GM21737 (cell line): ENCODE measurements at regions not wholly inside any gene's neighbourhood (a gene's known extent, or its start where the extent isn't known, plus 50 kb on each side); places are given as distances from the start of the nearest gene placed in this dataset.
"Not testable (repeated sequence)": the region's sequence is repeated elsewhere in the genome, so short reads cannot be mapped to it uniquely, and the experiment has no call there.

Experiments used
- ATAC-seq: cut with Tn5 transposase; IDR thresholded peaks from one replicate; pipeline ENCODE4 v1.9.1; 2021; ENCODE audit warnings: mild to moderate bottlenecking, moderate library complexity; ENCODE audit not compliant: unreplicated experiment

DNA sequence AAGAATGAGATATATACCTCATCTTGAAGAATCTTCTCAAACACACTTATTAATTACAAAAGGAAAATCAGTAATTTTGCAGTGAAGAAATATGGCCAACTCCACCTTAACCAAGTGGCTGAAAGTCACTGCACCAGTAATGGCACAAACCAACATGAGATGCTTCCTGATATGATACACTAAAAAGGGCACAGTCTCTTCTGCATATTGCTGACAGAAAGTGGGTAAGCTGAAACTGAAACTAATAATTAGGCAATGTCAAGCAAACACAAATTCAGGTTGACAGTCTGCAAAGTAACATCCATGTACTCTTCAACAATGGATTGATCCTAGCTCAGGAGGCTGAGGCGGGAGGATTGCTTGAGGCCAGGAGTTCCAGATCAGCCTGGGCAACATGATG is 56.1 kb downstream of the ZNF22 start:
- ATAC-seq, result not testable (repeated sequence)

DNA sequence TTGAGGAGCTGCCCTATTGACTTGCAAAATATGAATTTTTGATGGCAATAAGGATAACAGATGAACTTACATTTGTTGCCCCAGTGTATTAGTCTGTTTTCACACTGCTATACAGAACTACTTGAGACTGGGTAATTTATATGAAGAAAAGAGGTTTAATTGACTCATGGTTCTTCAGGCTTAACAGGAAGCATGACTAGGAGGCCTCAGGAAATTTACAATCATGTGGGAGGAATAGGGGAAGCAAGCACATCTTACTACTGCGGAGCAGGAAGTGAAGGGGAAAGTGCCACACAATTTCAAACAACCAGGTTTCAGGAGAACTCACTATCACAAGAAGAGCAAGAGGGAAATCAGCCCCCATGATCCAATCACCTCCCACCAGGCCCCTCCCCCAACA is 57.9 kb downstream of the ZNF22 start:
- ATAC-seq, result no peak

DNA sequence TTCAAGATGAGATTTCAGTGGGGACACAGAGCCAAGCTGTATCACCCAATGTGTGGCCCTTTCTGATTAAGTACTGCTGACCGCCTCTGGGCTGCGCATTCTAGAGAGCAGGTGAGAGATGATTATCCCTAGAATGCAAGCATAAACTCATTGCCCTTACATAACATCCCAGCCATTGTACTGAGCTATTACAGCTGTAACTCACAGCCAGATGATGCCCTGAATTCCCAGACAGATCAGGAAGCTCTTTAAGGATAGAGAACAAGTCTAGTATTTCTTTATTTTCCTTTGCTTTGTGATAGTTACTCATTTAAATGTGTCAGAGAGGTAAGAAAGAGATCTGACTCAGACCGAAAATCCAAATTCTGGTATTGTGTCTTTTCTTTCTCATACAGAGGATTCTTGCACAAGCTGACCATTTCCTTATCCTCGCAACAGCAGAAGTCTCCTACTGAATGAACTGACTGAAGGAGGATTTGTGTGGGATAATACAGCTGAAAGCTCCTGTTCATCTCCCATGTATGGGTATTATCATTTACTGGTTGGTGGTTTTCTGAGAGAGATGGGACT is 58.4 kb downstream of the ZNF22 start:
- no peak for ATAC-seq

GRCh38 chr10:45059632-45060031 is 58.9 kb downstream of the ZNF22 start:
- no peak for ATAC-seq

GRCh38 chr10:45061982-45062381 is 61.3 kb downstream of the ZNF22 start:
- no peak for ATAC-seq

DNA sequence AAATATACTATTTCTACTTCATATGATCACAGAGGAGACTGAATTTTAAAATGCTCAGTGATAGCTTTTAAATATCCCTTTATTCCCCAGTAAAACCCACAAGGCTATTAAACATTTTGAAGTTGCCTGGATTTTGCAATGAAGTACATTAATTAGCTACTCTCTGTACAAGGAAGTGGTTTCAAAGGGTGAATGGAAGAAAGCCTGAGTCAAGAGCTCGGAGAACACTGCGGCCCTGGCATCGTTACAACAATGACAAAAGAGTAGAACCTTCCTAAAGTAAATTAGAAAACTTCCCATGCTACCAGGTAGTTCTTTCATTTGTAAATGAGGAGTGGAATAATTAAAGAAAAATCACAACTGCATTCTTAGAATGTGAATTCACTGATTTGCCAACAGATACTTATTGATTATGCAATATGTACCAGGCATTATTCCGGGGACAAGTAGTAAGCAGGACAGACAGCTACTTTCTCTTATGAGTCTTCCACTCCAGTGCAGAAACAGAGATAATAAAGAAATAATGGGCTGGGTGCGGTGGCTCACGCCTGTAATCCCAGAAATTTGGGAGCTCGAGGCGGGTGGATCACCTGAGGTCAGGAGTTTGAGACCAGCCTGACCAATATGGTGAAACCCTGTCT is 63.0 kb downstream of the ZNF22 start:
- no peak for ATAC-seq

GRCh38 chr10:45064998-45065397 is 64.3 kb downstream of the ZNF22 start:
- no peak for ATAC-seq

GRCh38 chr10:45071043-45071813 is 70.5 kb downstream of the ZNF22 start:
- ATAC-seq, result no peak

GRCh38 chr10:45075216-45075615 is 74.5 kb downstream of the ZNF22 start:
- ATAC-seq, result no peak

GRCh38 chr10:45075826-45076380 is 75.2 kb downstream of the ZNF22 start:
- no peak for ATAC-seq

DNA sequence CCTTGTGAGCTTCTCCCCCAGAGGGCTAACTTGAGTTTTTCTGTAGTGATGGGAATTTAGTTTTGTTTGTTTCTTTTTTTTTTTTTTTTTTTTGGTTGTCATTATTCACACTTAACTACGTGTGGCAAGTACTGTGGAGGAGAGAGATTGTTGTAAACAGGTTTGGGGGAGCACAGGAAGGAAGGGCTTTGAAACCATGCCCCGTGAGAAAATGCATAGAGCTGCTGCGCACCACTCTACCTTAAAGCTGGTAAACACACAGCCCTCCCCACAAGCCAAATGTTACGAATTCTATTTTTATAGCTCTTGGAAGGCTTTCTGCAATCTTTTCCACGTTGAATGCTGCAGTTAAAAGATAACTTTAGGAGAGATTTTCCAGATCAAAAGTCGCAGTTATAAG is 76.2 kb downstream of the ZNF22 start:
- ATAC-seq, result no peak

- ATAC-seq, result no peak
These were observed 79.6 kb downstream of the ZNF22 start for GRCh38 chr10:45080331-45080730.

GRCh38 chr10:45082176-45082575 is 81.5 kb downstream of the ZNF22 start:
- no peak for ATAC-seq

DNA sequence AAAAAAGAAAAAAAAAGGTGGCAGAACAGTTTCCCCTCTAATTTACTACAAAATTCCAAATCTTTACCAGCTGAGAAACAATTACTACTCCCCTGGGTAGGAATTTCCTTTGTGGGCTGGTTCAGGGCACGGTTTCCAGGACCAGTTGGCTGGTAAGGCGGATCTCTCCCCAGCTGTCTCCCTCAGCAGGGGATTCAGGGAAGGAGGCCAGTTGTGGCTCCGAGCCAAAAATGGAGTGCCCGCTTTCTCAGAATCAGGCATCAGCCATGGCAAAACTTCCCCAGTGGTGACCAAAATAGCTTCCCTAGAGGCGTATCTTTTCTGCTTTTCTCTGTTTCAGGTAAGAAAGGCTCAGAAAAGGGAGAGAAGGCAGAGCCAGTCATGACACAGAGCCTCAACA is 91.2 kb downstream of the ZNF22 start:
- no peak for ATAC-seq

GRCh38 chr10:45093945-45094344 is 93.2 kb downstream of the ZNF22 start:
- no peak for ATAC-seq

GRCh38 chr10:45095286-45095685 is 94.6 kb downstream of the ZNF22 start:
- no peak for ATAC-seq

GRCh38 chr10:45096001-45096400 is 95.3 kb downstream of the ZNF22 start:
- ATAC-seq, result no peak

GRCh38 chr10:45100429-45100828 is 99.7 kb downstream of the ZNF22 start:
- no peak for ATAC-seq

DNA sequence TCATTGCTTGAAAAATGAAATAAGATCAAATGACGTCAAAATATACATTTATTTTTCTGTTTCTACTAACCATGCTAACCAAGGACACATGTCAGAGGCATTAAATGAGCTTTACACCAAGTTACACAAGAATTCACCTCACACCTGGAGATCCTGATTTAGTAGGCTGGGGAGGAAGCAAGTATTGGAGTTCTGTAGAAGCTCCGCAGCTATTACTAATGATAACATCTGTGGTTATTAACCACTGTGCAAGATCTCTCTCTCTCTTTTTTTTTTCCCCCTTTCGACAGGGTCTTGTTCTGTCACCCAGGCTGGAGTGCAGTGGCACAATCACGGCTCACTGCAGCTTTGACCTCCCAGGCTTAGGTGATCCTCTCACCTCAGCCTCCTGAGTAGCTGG is 104.0 kb downstream of the ZNF22 start:
- ATAC-seq, result no peak

DNA sequence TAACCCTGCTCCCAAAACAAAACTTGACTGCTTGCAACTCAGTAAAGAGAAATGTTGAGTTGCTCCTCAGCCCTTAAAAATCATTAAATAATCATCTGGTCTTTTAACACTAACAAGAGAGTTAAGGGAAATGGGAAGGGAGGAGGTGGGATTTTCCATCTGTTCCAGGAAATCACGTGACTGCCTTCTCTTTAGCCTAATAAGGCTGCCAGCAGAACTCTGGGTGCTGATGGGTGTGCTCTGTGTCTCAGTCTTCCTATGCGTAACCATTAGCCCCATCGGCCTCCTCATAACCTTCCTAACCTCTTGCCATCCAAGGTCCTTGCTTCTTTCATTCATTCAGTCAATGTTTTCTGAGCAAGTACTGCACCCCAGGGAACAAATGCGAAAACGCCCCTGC is 104.6 kb downstream of the ZNF22 start:
- not testable (repeated sequence) for ATAC-seq

DNA sequence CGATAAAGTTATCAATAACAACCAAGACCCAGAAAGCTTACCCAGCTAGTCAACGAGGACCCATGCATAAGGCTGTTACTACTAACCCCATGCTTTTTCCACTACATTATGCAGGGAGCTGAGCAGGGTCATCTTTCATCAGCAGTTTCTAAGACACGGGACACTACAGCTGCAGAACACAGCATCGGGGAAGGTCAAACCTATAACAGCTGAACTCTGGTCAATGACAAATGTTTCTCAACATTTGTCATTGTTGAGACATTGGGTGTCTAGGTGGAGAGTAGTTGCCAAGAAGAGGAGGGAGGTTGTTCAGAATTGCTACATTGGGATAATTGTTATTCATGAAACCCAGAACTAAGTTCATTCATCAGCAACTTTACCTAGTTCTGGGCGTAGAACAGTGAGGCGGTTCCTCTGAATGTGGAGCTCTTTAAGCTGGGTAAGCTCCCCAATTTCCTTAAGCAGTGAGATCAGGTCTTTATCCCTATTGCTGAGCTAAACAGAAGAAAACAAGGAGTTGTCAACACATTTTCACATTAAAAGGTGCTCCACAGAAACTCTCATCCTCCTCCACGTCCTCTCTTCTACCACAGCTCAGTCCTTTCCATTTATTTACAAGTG is 105.6 kb downstream of the ZNF22 start:
- ATAC-seq, result no peak

GRCh38 chr10:45111509-45111908 is 110.8 kb downstream of the ZNF22 start:
- no peak for ATAC-seq
